ENCODE measurements at regions not wholly inside any gene's neighbourhood (a gene's known extent, or its start where the extent isn't known, plus 50 kb on each side); places are given as distances from the start of the nearest gene placed in this dataset.
"Not testable (repeated sequence)": the region's sequence is repeated elsewhere in the genome, so short reads cannot be mapped to it uniquely, and the experiment has no call there.

- peak in 2 of 14 experiments; percentile 14 to 17 for DNase-seq
- H3K27ac Mint-ChIP-seq, result no peak overlapping the region
- POLR2A ChIA-PET, result interaction anchor here (0.8 kb wide), 1 partner anchor 16 kb away, joined by 4 read pairs; no protein-coding TSS in a partner anchor
- intact Hi-C loops (cut with DNase I, micrococcal nuclease), result no loop called here
- no peaks in the 10 kb centered on the region for H3K27me3 ChIP-seq (ENCODE audit: control insufficient read depth in 1 of 2, insufficient read depth in 2 of 2, low read length in 2 of 2)
- peak; percentile 44 for TF ChIP-seq CTCF (IDR thresholded peaks at IDR 0.05)
- CTCF ChIA-PET, result no interaction called here
- H3K27ac ChIP-seq (ENCODE audit: low read depth in 1 of 2, low read length in 2 of 2), result no peak overlapping the region
- no peaks in the 10 kb centered on the region for H3K4me1 ChIP-seq (ENCODE audit: insufficient read depth, low read length)
- H3K4me3 Mint-ChIP-seq, result no peak overlapping the region
- no peaks in the 10 kb centered on the region for H3K4me1 Mint-ChIP-seq (ENCODE audit: low read depth)
- no peaks in the 10 kb centered on the region for H3K9me3 ChIP-seq (ENCODE audit: control insufficient read depth in 1 of 2, insufficient read depth in 1 of 2, low read length in 2 of 2)
- H3K4me3 ChIP-seq (ENCODE audit: low read length), result no peak overlapping the region
- H3K36me3 ChIP-seq (ENCODE audit: insufficient read depth, low read length), result no peaks in the 10 kb centered on the region
- peaks cover 11% of the 10 kb centered on the region for H3K27me3 Mint-ChIP-seq
- H3K36me3 Mint-ChIP-seq (ENCODE audit: low read depth), result no peaks in the 10 kb centered on the region
- H3K9me3 Mint-ChIP-seq, result no peaks in the 10 kb centered on the region
- ATAC-seq (ENCODE audit: poor library complexity), result no peak
Observed at GRCh38 chr14:87745507-87746118, 247.4 kb downstream of the GALC start.

- H3K9me3 ChIP-seq (ENCODE audit: control insufficient read depth in 1 of 2, insufficient read depth in 1 of 2, low read length in 2 of 2); H3K4me1 Mint-ChIP-seq (ENCODE audit: low read depth); H3K27ac ChIP-seq (ENCODE audit: low read depth in 1 of 2, low read length in 2 of 2); DNase-seq; H3K36me3 Mint-ChIP-seq (ENCODE audit: low read depth); H3K4me3 Mint-ChIP-seq; CTCF ChIA-PET; H3K4me3 ChIP-seq (ENCODE audit: low read length); H3K27ac Mint-ChIP-seq; H3K36me3 ChIP-seq (ENCODE audit: insufficient read depth, low read length); POLR2A ChIA-PET; intact Hi-C loops (cut with DNase I, micrococcal nuclease); H3K27me3 ChIP-seq (ENCODE audit: control insufficient read depth in 1 of 2, insufficient read depth in 2 of 2, low read length in 2 of 2); H3K9me3 Mint-ChIP-seq; ATAC-seq (ENCODE audit: poor library complexity); H3K4me1 ChIP-seq (ENCODE audit: insufficient read depth, low read length): not testable (repeated sequence)
- H3K27me3 Mint-ChIP-seq, result peaks cover 13% of the 10 kb centered on the region
Observed at GRCh38 chr14:87734577-87735360, 258.2 kb downstream of the GALC start.

GRCh38 chr14:87733115-87733514 lies 259.9 kb downstream of the GALC start:
- intact Hi-C loops (cut with DNase I, micrococcal nuclease); H3K36me3 Mint-ChIP-seq (ENCODE audit: low read depth); H3K4me3 ChIP-seq (ENCODE audit: low read length); ATAC-seq (ENCODE audit: poor library complexity); H3K27ac ChIP-seq (ENCODE audit: low read depth in 1 of 2, low read length in 2 of 2); H3K4me3 Mint-ChIP-seq; H3K9me3 Mint-ChIP-seq; H3K9me3 ChIP-seq (ENCODE audit: control insufficient read depth in 1 of 2, insufficient read depth in 1 of 2, low read length in 2 of 2); H3K36me3 ChIP-seq (ENCODE audit: insufficient read depth, low read length); DNase-seq; H3K4me1 Mint-ChIP-seq (ENCODE audit: low read depth); H3K27ac Mint-ChIP-seq; H3K27me3 ChIP-seq (ENCODE audit: control insufficient read depth in 1 of 2, insufficient read depth in 2 of 2, low read length in 2 of 2); CTCF ChIA-PET; H3K4me1 ChIP-seq (ENCODE audit: insufficient read depth, low read length): not testable (repeated sequence)
- POLR2A ChIA-PET, result interaction anchor here (1.0 kb wide), 1 partner anchor 10 kb away, joined by 3 read pairs; no protein-coding TSS in a partner anchor
- H3K27me3 Mint-ChIP-seq, result peaks cover 13% of the 10 kb centered on the region

- Mint-ChIP-seq H3K4me1 (ENCODE audit: low read depth) (no peaks in the 10 kb centered on the region), H3K27ac (no peak overlapping the region), H3K9me3 (no peaks in the 10 kb centered on the region), H3K4me3 (no peak overlapping the region), H3K36me3 (ENCODE audit: low read depth) (no peaks in the 10 kb centered on the region), H3K27me3 (peaks cover 13% of the 10 kb centered on the region)
- DNase-seq, result no peak
- no peak for ATAC-seq (ENCODE audit: poor library complexity)
- H3K4me1 ChIP-seq (ENCODE audit: insufficient read depth, low read length), result no peaks in the 10 kb centered on the region
- POLR2A ChIA-PET, result no interaction called here
- H3K9me3 ChIP-seq (ENCODE audit: control insufficient read depth in 1 of 2, insufficient read depth in 1 of 2, low read length in 2 of 2), result peaks cover 0 to 8% of the 10 kb centered on the region in 2 experiments
- H3K36me3 ChIP-seq (ENCODE audit: insufficient read depth, low read length), result no peaks in the 10 kb centered on the region
- H3K27ac ChIP-seq (ENCODE audit: low read depth in 1 of 2, low read length in 2 of 2), result no peak overlapping the region
- no peak for TF ChIP-seq CTCF (IDR thresholded peaks at IDR 0.05)
- H3K27me3 ChIP-seq (ENCODE audit: control insufficient read depth in 1 of 2, insufficient read depth in 2 of 2, low read length in 2 of 2), result no peaks in the 10 kb centered on the region
- H3K4me3 ChIP-seq (ENCODE audit: low read length), result no peak overlapping the region
- intact Hi-C loops (cut with DNase I, micrococcal nuclease), result no loop called here
- CTCF ChIA-PET, result no interaction called here
Observed at GRCh38 chr14:87732562-87732961, 260.4 kb downstream of the GALC start.
